ENCODE measurements at regions not wholly inside any gene's neighbourhood (a gene's known extent, or its start where the extent isn't known, plus 50 kb on each side); places are given as distances from the start of the nearest gene placed in this dataset.

DNA sequence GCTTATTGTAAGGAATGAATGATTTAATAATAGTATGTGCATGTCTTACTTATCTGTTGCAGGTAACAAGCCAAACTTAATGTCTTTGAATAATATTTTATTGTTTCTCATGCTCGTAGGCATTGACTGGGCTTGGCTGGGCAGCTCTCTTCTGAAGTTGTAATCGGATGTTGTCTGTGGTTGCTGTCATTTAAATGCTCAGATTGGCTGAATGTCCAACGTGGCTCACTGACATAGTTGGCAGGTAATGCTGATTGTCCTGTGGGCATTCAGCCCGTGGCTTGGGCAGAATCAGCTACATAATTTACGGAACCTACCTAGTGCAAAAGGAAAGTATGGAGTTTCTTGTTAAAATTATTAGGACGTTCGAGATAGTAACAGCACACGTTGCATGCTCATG lies 297.4 kb upstream of the GBE1 start:
- TF ChIP-seq, protein P1, sequence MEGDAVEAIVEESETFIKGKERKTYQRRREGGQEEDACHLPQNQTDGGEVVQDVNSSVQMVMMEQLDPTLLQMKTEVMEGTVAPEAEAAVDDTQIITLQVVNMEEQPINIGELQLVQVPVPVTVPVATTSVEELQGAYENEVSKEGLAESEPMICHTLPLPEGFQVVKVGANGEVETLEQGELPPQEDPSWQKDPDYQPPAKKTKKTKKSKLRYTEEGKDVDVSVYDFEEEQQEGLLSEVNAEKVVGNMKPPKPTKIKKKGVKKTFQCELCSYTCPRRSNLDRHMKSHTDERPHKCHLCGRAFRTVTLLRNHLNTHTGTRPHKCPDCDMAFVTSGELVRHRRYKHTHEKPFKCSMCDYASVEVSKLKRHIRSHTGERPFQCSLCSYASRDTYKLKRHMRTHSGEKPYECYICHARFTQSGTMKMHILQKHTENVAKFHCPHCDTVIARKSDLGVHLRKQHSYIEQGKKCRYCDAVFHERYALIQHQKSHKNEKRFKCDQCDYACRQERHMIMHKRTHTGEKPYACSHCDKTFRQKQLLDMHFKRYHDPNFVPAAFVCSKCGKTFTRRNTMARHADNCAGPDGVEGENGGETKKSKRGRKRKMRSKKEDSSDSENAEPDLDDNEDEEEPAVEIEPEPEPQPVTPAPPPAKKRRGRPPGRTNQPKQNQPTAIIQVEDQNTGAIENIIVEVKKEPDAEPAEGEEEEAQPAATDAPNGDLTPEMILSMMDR (IDR thresholded peaks at IDR 0.05), result no peak
- TF ChIP-seq POLR2A (IDR thresholded peaks at IDR 0.05), result no peak
